ENCODE measurements at regions not wholly inside any gene's neighbourhood (a gene's known extent, or its start where the extent isn't known, plus 50 kb on each side); places are given as distances from the start of the nearest gene placed in this dataset.

DNA sequence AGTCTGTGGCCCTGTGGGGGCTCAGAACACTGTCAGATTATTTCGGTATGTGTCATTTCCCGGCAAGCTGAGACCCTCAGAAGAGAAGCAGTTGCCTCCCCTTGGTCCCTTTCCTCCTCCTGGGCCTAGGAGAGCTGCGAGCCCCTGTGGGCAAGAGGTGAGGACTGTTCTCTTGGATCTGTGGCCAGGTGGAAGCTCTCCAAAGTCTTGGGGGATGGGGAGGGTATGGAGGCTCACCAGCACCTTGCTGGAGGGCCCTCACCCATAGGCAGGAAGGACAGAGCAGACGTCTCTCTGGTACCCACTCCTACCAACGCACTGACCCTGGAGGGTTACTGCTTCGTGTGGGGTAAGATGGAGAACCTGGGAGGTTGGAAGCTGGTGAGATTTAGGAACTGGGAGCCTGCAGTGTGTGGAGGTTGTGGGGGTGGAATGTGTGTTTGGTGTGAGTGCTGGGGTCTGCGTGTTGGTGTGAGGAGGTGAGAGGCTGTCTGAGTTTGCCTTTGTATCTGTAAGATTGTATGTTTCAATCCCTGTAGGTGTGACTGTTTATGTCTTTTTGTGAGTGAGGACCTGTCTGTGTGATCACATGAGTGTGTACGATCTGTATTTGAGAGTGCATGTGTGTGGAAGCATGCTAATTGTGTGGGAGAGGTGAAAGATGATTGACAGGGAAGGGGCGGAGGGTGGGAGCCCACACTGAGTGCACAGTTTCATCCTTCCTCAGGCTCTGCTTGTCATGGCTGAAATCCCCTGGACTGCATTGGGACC, 52.4 kb upstream of the PSD2 start:
- TF ChIP-seq, protein P1, sequence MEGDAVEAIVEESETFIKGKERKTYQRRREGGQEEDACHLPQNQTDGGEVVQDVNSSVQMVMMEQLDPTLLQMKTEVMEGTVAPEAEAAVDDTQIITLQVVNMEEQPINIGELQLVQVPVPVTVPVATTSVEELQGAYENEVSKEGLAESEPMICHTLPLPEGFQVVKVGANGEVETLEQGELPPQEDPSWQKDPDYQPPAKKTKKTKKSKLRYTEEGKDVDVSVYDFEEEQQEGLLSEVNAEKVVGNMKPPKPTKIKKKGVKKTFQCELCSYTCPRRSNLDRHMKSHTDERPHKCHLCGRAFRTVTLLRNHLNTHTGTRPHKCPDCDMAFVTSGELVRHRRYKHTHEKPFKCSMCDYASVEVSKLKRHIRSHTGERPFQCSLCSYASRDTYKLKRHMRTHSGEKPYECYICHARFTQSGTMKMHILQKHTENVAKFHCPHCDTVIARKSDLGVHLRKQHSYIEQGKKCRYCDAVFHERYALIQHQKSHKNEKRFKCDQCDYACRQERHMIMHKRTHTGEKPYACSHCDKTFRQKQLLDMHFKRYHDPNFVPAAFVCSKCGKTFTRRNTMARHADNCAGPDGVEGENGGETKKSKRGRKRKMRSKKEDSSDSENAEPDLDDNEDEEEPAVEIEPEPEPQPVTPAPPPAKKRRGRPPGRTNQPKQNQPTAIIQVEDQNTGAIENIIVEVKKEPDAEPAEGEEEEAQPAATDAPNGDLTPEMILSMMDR (IDR thresholded peaks at IDR 0.05; ENCODE audit: unreplicated experiment): no peak
- Mint-ChIP-seq H3K4me1 (ENCODE audit: low read depth) (peaks cover 18% of the 10 kb centered on the region), H3K9me3 (ENCODE audit: low read depth) (no peaks in the 10 kb centered on the region), H3K27me3 (peaks cover 46% of the 10 kb centered on the region), H3K36me3 (ENCODE audit: insufficient read depth) (no peaks in the 10 kb centered on the region), H3K4me3 (ENCODE audit: low read depth) (no peak overlapping the region), H3K27ac (no peak overlapping the region)
- no peak for DNase-seq (ENCODE audit: low spot score, unreplicated experiment)

DNA sequence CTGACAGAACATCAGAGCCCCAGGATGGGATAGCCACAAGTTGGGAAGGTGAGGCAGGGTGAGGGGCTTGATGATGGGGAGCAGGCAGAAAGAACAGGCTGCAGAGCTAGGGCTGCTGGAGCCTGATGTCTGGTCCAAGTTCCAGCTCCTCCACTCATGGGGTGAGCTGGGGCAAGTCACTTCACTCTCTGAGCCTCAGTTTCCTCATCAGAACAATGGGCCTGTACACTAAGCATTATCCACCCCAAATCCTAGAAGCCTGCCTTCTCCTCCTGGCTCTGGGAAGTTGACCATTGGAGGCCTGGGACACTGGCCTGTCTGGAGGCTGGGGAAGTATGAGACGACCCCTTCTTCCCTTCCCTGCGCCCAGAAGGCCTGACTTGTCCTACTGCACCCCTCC, 51.8 kb upstream of the PSD2 start:
- Mint-ChIP-seq H3K27me3 (peaks cover 52% of the 10 kb centered on the region), H3K4me3 (ENCODE audit: low read depth) (no peak overlapping the region), H3K4me1 (ENCODE audit: low read depth) (peaks cover 22% of the 10 kb centered on the region), H3K9me3 (ENCODE audit: low read depth) (no peaks in the 10 kb centered on the region), H3K36me3 (ENCODE audit: insufficient read depth) (no peaks in the 10 kb centered on the region), H3K27ac (no peak overlapping the region)
- no peak for DNase-seq (ENCODE audit: low spot score, unreplicated experiment)
- TF ChIP-seq, protein P1 (IDR thresholded peaks at IDR 0.05; ENCODE audit: unreplicated experiment): no peak

DNA sequence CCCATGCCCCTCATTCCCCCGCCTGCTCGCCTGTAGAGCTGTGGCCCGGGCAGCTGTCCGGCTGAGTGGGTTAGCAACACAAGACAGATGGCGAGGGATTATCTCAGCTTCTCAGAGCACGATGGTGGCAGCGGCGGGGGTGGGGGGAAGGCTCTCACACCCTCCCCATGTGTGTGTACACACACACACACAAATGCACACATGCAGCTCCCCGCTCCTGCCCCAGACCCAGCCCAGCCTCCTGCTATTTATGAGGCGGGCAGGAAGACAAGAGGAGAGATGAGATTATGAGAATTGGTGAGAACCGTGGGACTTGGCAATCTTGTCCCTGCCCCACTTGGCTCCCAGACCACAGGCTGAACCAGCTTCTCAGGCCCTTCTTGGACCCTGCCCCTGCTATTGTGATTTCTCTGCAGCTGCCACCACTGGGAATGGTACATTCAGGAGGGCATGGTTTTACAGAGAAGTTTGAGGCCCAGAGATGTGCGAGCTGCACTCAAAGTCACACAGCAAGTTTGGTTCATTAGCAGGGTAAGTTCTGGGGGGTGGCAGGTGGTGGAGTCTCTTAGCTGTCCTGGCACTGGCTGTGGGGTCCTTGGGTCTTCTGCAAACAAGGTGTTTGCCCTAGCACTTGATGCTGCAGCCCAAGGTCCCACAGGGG, 51.0 kb upstream of the PSD2 start:
- Mint-ChIP-seq H3K4me3 (ENCODE audit: low read depth) (no peak overlapping the region), H3K9me3 (ENCODE audit: low read depth) (no peaks in the 10 kb centered on the region), H3K27ac (no peak overlapping the region), H3K4me1 (ENCODE audit: low read depth) (peaks cover 22% of the 10 kb centered on the region), H3K36me3 (ENCODE audit: insufficient read depth) (no peaks in the 10 kb centered on the region), H3K27me3 (peaks cover 60% of the 10 kb centered on the region)
- DNase-seq (ENCODE audit: low spot score, unreplicated experiment): no peak
- TF ChIP-seq, protein P1 (IDR thresholded peaks at IDR 0.05; ENCODE audit: unreplicated experiment): no peak

DNA sequence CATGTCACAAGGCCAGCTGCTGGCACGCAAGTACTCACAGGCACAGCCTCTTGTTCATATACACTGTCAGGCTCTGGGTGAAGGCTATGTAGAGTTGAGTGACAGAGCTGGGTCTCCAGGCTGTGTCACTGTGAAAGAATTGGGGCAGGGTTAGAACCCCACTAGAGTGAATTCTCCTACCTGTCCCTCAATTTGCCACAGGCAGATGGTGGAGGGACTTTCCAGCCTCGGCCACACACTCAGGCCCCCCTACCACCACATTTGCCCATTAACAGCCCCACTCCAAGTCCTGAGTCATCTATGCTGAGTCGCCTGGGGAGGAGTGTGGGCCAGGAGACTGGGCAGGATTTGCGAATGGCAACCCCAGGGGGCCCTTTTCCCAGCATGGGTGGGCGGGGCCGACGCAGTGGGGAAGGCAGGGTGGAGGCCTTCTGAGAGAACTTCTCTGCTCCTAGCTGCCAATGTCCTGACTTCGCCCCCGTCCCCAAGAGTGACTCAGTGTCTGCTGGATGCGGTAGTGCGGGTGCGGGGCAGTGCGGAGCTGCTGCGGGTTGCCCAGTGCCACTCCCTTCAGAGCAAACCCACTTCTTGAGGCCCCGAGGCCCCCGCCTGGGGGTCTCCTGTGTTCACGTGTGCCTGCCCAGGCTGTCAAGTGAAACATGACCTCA, 50.3 kb upstream of the PSD2 start:
- Mint-ChIP-seq H3K4me3 (ENCODE audit: low read depth) (no peak overlapping the region), H3K27me3 (peaks cover 64% of the 10 kb centered on the region), H3K9me3 (ENCODE audit: low read depth) (no peaks in the 10 kb centered on the region), H3K27ac (no peak overlapping the region), H3K4me1 (ENCODE audit: low read depth) (peaks cover 22% of the 10 kb centered on the region), H3K36me3 (ENCODE audit: insufficient read depth) (no peaks in the 10 kb centered on the region)
- TF ChIP-seq, protein P1 (IDR thresholded peaks at IDR 0.05; ENCODE audit: unreplicated experiment): no peak
- DNase-seq (ENCODE audit: low spot score, unreplicated experiment): no peak
